Embryonic facial prominence (tissue), 1 donor: ENCODE measurements at regions not wholly inside any gene's neighbourhood (a gene's known extent, or its start where the extent isn't known, plus 50 kb on each side); places are given as distances from the start of the nearest gene placed in this dataset.

ENCODE experiments used
- DNase-seq: peaks from one replicate; pipeline ENCODE4 v3.0.0-alpha.2; 2016; ENCODE audit errors: extremely low spot score

GRCh38 chr12:66066137-66066928, 64.2 kb downstream of the LLPH start:
- no peak for DNase-seq

GRCh38 chr12:66065641-66066136, 64.9 kb downstream of the LLPH start:
- peak; percentile 49 for DNase-seq

GRCh38 chr12:66065150-66065549, 65.4 kb downstream of the LLPH start:
- DNase-seq = no peak

DNA sequence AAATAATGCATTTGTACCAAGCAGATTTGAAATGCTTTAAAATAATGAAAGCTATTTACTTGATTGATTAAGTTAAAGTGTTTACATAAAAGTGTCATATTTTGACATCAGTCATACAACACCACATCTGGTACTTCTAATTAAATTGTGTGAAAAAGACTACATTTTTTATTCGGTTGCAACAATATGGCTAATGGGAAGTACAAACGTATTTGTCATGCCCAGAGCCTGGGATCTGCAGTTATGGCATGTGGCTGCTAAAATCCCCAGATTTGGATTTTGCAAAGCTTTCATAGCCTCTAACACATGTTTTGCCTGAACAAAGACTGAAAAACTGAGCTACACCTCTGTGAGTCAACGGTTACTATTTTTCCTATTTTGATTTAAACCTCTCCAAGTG, 66.6 kb downstream of the LLPH start:
- no peak for DNase-seq

DNA sequence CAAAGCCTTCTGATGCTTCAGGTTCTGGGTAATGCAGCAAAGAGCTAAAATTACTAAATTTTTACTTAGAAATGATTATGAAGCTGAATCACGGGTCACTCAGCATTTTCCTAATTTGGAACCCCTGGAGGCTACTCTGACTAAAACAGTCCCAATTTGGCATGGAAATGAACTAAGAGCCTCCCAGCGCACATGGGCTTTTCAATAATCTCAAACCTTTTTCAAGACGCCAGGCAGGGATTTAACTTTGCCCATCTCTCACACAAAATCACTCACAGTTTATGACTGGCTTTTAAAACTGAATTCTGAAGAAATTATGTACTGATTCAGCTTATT, 68.3 kb downstream of the LLPH start:
- DNase-seq = no peak

DNA sequence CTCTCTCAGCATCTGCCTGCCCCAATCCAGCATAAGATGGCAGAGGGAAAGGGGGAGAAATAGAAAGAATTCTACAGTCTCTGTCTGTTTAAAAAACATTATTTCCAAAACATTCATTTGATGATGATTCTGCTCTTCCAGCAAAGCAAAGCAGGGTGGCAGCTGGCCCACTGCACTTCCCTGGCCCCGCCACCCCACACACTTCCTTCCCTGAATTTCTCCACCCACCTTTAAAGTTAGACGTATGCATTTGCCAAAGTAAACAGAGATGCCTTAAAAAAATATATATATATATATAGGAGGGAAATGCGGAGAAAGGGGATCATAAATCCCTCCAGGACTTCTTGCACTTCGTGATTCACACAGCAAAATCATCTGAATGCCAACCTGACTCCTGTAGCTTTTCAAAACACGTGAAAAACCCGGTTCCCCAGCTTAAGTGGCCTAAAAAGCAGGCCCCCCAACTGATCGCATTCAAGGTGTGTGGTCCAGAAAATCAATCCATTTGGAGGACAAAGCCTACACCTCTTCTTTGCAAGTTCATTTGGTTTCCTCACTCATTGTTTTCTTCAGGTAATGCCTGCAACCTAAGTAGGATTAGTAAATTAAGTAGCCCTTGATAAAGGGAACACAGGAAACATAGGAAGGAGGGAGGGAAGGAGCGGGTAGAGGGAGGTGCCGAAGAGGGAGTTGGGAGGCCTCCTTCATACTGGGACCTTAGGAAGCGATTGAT, 68.8 kb downstream of the LLPH start:
- DNase-seq = no peak

- no peak for DNase-seq
Measured at GRCh38 chr12:66061076-66061475, 69.5 kb downstream of the LLPH start.

- no peak for DNase-seq
Measured at GRCh38 chr12:66060163-66060907, 70.2 kb downstream of the LLPH start.

DNA sequence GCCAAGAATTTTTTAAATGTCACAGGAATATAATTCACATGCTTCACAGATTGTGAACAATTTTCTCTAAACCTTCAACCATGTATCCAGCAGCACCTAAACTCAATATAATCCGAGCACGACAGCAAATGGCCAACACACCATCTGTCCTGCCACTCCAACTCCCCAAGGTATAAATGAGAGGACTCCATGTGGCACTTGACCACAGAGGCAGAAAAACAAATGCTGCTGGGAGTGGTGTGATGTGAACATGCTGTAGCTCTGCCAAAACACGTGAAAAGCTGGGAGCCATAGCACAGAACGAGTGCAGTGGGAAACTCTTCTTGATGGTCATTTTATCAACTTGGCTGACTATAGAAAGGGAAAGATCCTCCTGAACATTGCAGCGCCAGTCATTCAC, 70.9 kb downstream of the LLPH start:
- DNase-seq = no peak

DNA sequence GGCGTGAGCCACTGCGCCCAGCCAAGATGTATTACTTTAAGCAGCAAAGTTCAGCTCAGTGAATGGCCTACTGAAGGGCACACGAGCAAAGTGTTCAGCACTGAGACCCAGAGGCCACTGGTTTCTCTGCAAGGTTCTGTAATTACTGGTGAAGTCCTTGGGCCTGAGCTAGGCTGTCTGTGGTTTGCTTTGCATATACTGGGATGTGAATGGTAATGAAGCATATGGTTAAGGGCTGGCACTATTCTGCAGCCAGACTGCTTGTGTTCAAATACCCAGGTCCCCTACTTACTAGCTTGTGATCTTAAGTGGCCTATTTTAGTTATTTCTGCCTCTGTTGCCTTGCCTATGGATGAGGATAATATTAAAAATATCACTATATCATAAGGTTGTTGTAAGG, 72.0 kb downstream of the LLPH start:
- no peak for DNase-seq

DNA sequence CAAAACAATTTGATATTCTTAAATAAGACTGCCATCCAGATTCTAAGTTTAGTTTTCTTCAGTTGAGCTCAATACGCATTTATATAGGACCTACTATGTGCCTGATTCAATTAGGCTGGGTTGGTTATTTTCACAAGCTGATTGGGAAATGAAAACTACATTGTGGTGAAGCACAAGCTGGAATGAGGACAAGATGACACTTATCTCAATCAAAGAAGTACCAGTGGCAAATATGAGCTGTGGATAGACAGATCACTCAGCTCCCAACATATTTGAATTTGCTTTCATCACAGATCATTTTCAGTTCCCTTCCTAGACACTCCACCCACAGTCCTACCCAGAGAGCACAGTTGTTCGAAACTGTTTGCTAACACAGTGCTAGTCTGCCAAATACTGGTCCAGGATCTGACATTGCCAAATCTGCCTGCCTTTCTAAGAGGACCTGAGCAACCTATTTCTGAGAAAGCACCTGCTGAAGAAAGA, 74.7 kb downstream of the LLPH start:
- no peak for DNase-seq

- no peak for DNase-seq
Measured at GRCh38 chr12:66052988-66053615, 77.4 kb downstream of the LLPH start.

GRCh38 chr12:66051361-66051760, 79.2 kb downstream of the LLPH start:
- no peak for DNase-seq

- DNase-seq = no peak
Measured at GRCh38 chr12:66050610-66051009, 79.9 kb downstream of the LLPH start.

DNA sequence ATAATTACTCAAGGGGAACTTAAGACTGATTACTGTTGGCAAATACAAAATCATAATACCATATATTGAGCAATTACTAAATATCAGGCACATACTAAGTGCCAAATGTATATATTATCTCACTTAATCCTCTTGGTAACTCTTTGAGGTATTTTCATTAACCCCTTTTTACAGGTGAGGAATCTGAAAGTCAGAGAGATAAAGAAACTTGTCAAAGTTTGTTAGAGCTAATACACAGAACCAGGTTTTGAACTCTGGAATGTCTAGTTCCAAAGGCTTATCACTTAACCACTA, 80.3 kb downstream of the LLPH start:
- DNase-seq = no peak

GRCh38 chr12:66049538-66050282, 80.8 kb downstream of the LLPH start:
- no peak for DNase-seq

DNA sequence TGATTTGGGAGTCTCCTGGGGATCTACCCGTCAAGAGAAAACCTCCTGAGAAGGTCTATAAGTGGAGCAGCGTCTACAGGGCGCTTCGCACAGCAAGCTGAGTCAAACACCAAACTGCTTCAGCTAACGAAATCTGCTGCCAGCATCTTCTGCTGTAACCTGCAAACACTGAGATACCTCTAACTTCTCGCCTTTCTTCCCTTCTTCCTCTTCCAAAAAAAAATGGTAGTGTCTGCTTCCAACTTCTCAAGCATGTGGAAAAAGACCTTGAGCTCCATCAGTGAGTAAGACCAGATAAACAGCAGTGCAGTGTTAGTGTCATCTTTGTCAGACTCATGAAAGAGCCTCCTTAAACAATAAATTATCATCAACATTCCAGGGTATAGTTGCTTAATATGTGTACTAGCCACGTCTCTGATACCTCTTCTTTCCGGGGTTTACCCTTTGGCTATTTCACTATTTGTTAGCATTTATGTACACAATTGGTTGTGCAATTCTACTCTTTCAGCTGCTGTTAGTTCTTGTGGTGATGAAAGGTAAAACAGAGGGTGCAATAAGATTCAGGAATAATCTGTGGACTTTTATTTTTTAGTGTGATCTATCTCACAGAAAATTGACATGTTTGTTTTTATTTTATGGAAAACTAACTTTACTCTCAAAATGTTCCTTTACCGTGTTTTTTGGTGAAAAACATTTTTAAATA, 81.6 kb downstream of the LLPH start:
- DNase-seq = no peak

DNA sequence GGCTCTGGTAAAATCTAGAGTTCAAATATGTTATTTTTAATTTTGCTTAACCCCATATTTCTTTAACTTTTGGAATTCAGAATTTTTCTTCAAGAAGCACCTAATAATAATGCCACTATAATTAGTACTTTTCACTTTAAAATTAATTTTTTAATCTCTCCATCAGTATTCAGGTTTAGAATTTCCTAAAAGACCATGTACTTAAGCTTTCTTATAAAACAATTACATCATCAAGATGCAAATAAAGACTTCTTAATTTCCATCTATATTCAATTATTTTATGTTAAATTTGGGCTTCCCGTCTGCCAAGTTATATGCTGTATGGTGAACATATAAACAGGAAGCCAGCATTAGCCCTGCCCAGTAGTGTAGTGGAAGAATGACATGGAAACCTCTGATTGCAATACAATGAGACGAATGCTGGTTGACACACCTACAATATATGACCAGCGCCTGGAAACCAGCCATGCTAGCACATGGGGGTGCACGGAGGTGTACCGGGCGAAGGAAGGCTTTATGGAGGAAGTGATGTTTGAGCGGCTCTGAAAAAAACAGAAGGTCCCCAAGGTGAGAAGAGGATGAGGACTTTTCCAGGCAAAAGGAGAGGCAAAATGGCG, 82.2 kb downstream of the LLPH start:
- DNase-seq = no peak

GRCh38 chr12:66047411-66048021, 83.0 kb downstream of the LLPH start:
- DNase-seq = no peak

GRCh38 chr12:66045506-66045905, 85.0 kb downstream of the LLPH start:
- DNase-seq = no peak
